A549 (cell line): ENCODE measurements at regions not wholly inside any gene's neighbourhood (a gene's known extent, or its start where the extent isn't known, plus 50 kb on each side); places are given as distances from the start of the nearest gene placed in this dataset.

Experiments
- ATAC-seq, 2 experiments: fragments of 200-7000 bp in 1 of 2; fragments of >200 bp in 1 of 2; cut with Nextera tagmentation in 1 of 2; cut with Tn5 transposase in 1 of 2; 3 replicates each; pipeline versions ENCODE4 v1.8.0 to v1.9.1; 2018 to 2020; ENCODE audit warnings: mild to moderate bottlenecking in 1 of 2, moderate library complexity in 1 of 2
- CTCF ChIA-PET: fragments of 300-600 bp; sonication (Branson Sonifier 250); formaldehyde crosslinking; extraction: SDS; loops from one replicate; lab custom pipeline; 2021; ENCODE audit warnings: antibody characterized with exemption, inconsistent platforms; lab: Yijun Ruan, JAX
- POLR2A ChIA-PET: fragments of 350-600 bp; formaldehyde crosslinking; extraction: SDS; loops from one replicate; lab custom pipeline; 2021; ENCODE audit warnings: antibody characterized with exemption, inconsistent platforms; lab: Yijun Ruan, JAX
- DNase-seq, 2 experiments: peaks; one replicate each; pipeline versions ENCODE4 v3.0.0 to v3.0.0-alpha.2; 2011 to 2016; ENCODE audit warnings: low read depth in 1 of 2, low spot score in 1 of 2
- FAIRE-seq: peaks from 2 replicates; lab custom pipeline; 2011; peaks lifted over from hg19 to GRCh38; lab: Jason Lieb, UNC
- H3K27ac ChIP-seq, 2 experiments: fragments of >200 bp; sonication (Bioruptor Twin); formaldehyde crosslinking; 3 replicates each; pipeline ENCODE4 v1.5.1; 2016 to 2017
- H3K4me1 ChIP-seq: fragments of >200 bp; sonication (Bioruptor Twin); formaldehyde crosslinking; 3 replicates; pipeline ENCODE4 v1.6.1; 2016
- H3K4me2 ChIP-seq: fragments of >200 bp; sonication (Bioruptor Twin); formaldehyde crosslinking; 3 replicates; pipeline ENCODE4 v1.6.1; 2016
- H3K4me3 ChIP-seq: fragments of >200 bp; sonication (Bioruptor Twin); formaldehyde crosslinking; 3 replicates; pipeline ENCODE4 v1.5.1; 2016
- H3K9me3 ChIP-seq: fragments of >200 bp; sonication (Bioruptor Twin); formaldehyde crosslinking; 3 replicates; pipeline ENCODE4 v1.6.1; 2016
- BHLHE40 ChIP-seq: IDR thresholded peaks from 2 replicates; pipeline ENCODE4 v1.6.1; 2012; ENCODE audit warnings: low read depth, low read length, inconsistent platforms
- CBX2 ChIP-seq: fragments of 200-600 bp; sonication (generic); IDR thresholded peaks from 2 replicates; pipeline ENCODE4 v1.6.1; 2016; ENCODE audit warnings: low read depth, mild to moderate bottlenecking, borderline replicate concordance
- CHD2 ChIP-seq: fragments of 150-350 bp; IDR thresholded peaks from 2 replicates; pipeline ENCODE4 v1.6.1; 2014; ENCODE audit warnings: low read length; ENCODE audit not compliant: partially characterized antibody
- EHF ChIP-seq: fragments of 250-450 bp; sonication (Bioruptor Pico); IDR thresholded peaks from 2 replicates; pipeline ENCODE4 v1.5.0; 2020; ENCODE audit warnings: mild to moderate bottlenecking
- ELK1 ChIP-seq: fragments of 150-350 bp; IDR thresholded peaks from 2 replicates; pipeline ENCODE4 v1.6.1; 2014; ENCODE audit warnings: low read depth, mild to moderate bottlenecking, low read length
- EP300 ChIP-seq, 2 experiments: fragments of >200 bp; sonication (Bioruptor Twin); formaldehyde crosslinking; IDR thresholded peaks; 2 replicates in 1 of 2; 3 replicates in 1 of 2; pipeline ENCODE4 v1.6.1; 2016 to 2017
- ESRRA ChIP-seq: fragments of 150-350 bp; IDR thresholded peaks from 2 replicates; pipeline ENCODE4 v1.6.1; 2014; ENCODE audit warnings: mild to moderate bottlenecking, low read length, borderline replicate concordance
- FOSB ChIP-seq: fragments of 250-450 bp; sonication (Bioruptor Pico); IDR thresholded peaks from 2 replicates; pipeline ENCODE4 v1.5.0; 2020; ENCODE audit warnings: mild to moderate bottlenecking, moderate library complexity
- FOSL2 ChIP-seq, 2 experiments: fragments of 450-650 bp in 1 of 2; fragments of >200 bp in 1 of 2; sonication (Bioruptor Twin) in 1 of 2; formaldehyde crosslinking; IDR thresholded peaks; 2 replicates each; pipeline versions ENCODE4 v1.5.0 to v1.6.1; 2016 to 2020; ENCODE audit warnings: mild to moderate bottlenecking in 1 of 2, moderate library complexity in 1 of 2
- HES2 ChIP-seq: fragments of >200 bp; sonication (Bioruptor Twin); formaldehyde crosslinking; IDR thresholded peaks from 2 replicates; pipeline ENCODE4 v1.6.1; 2016
- HOXB13 ChIP-seq: fragments of 250-450 bp; sonication (Bioruptor Pico); IDR thresholded peaks from 2 replicates; pipeline ENCODE4 v1.5.0; 2020; ENCODE audit warnings: low read depth, mild to moderate bottlenecking, moderate library complexity
- JUN ChIP-seq, 2 experiments: fragments of >200 bp; sonication (Bioruptor Twin); formaldehyde crosslinking; IDR thresholded peaks; 2 replicates in 1 of 2; 3 replicates in 1 of 2; pipeline ENCODE4 v1.6.1; 2016 to 2017
- JUNB ChIP-seq: fragments of >200 bp; sonication (Bioruptor Twin); formaldehyde crosslinking; IDR thresholded peaks from 2 replicates; pipeline ENCODE4 v1.6.1; 2016
- KDM1A ChIP-seq: fragments of 200-600 bp; sonication (generic); IDR thresholded peaks from 2 replicates; pipeline ENCODE4 v1.6.1; 2016; ENCODE audit warnings: low read depth, mild to moderate bottlenecking
- MAFK ChIP-seq: fragments of 450-650 bp; IDR thresholded peaks from 2 replicates; pipeline ENCODE4 v1.6.1; 2014; ENCODE audit not compliant: partially characterized antibody
- MAZ ChIP-seq: fragments of 150-350 bp; IDR thresholded peaks from 2 replicates; pipeline ENCODE4 v1.6.1; 2014; ENCODE audit warnings: antibody characterized with exemption, low read depth, low read length, borderline replicate concordance
- PHF8 ChIP-seq: fragments of 200-600 bp; sonication (generic); IDR thresholded peaks from 2 replicates; pipeline ENCODE4 v1.6.1; 2016; ENCODE audit warnings: low read depth, mild to moderate bottlenecking, antibody characterized with exemption, moderate library complexity, borderline replicate concordance
- POLR2A ChIP-seq: IDR thresholded peaks from 2 replicates; pipeline ENCODE4 v1.6.1; 2012; ENCODE audit warnings: mild to moderate bottlenecking, low read length
- RAD21 ChIP-seq, 2 experiments: fragments of >200 bp in 1 of 2; sonication (Bioruptor Twin) in 1 of 2; formaldehyde crosslinking in 1 of 2; IDR thresholded peaks in 1 of 2; conservative IDR thresholded peaks in 1 of 2; 2 replicates in 1 of 2; 3 replicates in 1 of 2; pipeline ENCODE4 v1.6.1; 2012 to 2018; ENCODE audit warnings: inconsistent platforms in 1 of 2
- RCOR1 ChIP-seq: fragments of 150-350 bp; IDR thresholded peaks from 2 replicates; pipeline ENCODE4 v1.6.1; 2014; ENCODE audit warnings: antibody characterized with exemption, low read length, low read depth
- RNF2 ChIP-seq: fragments of 200-600 bp; sonication (generic); IDR thresholded peaks from 2 replicates; pipeline ENCODE4 v1.6.1; 2016; ENCODE audit warnings: low read depth, mild to moderate bottlenecking, antibody characterized with exemption, moderate library complexity, borderline replicate concordance
- SMC3 ChIP-seq: fragments of >200 bp; sonication (Bioruptor Twin); formaldehyde crosslinking; IDR thresholded peaks from 3 replicates; pipeline ENCODE4 v1.6.1; 2018; ENCODE audit warnings: inconsistent platforms
- SREBF2 ChIP-seq: fragments of 450-650 bp; IDR thresholded peaks from 2 replicates; pipeline ENCODE4 v1.6.1; 2014; ENCODE audit warnings: mild to moderate bottlenecking, moderate library complexity
- TFCP2L1 ChIP-seq: fragments of 250-450 bp; sonication (Bioruptor Pico); IDR thresholded peaks from 2 replicates; pipeline ENCODE4 v1.5.0; 2021; ENCODE audit warnings: mild to moderate bottlenecking
- TP53 ChIP-seq: fragments of 250-450 bp; sonication (Bioruptor Pico); IDR thresholded peaks from 2 replicates; pipeline ENCODE4 v1.5.0; 2021; ENCODE audit warnings: mild to moderate bottlenecking, moderate library complexity
- ZC3H11A ChIP-seq: fragments of 450-650 bp; IDR thresholded peaks from 2 replicates; pipeline ENCODE4 v1.6.1; 2014; ENCODE audit warnings: antibody characterized with exemption, mild to moderate bottlenecking
- ZFP36 ChIP-seq: fragments of 450-650 bp; IDR thresholded peaks from 2 replicates; pipeline ENCODE4 v1.6.1; 2014; ENCODE audit warnings: borderline replicate concordance; ENCODE audit not compliant: partially characterized antibody
- WGBS: methylation state at CpG from one replicate; pipeline ENCODE4 v1.1.6; 2017; ENCODE audit errors: missing lambda C conversion rate; 5-methylcytosine and 5-hydroxymethylcytosine counted together
- TF ChIP-seq, protein P1 (sequence below): fragments of 250-450 bp; sonication (Bioruptor Pico); IDR thresholded peaks from 2 replicates; pipeline ENCODE4 v1.5.0; 2020; ENCODE audit warnings: low read depth, mild to moderate bottlenecking, moderate library complexity
- TF ChIP-seq, protein P2 (sequence below): fragments of 250-450 bp; sonication (Bioruptor Pico); IDR thresholded peaks from 2 replicates; pipeline ENCODE4 v1.5.0; 2021; ENCODE audit warnings: mild to moderate bottlenecking, moderate library complexity, borderline replicate concordance
- TF ChIP-seq, protein P3 (sequence below): IDR thresholded peaks from 2 replicates; pipeline ENCODE4 v1.6.1; 2012; ENCODE audit warnings: low read depth, borderline replicate concordance
- TF ChIP-seq, protein P4 (sequence below): fragments of >200 bp; sonication (Bioruptor Twin); formaldehyde crosslinking; IDR thresholded peaks from 3 replicates; pipeline ENCODE4 v1.5.1; 2016

DNA sequence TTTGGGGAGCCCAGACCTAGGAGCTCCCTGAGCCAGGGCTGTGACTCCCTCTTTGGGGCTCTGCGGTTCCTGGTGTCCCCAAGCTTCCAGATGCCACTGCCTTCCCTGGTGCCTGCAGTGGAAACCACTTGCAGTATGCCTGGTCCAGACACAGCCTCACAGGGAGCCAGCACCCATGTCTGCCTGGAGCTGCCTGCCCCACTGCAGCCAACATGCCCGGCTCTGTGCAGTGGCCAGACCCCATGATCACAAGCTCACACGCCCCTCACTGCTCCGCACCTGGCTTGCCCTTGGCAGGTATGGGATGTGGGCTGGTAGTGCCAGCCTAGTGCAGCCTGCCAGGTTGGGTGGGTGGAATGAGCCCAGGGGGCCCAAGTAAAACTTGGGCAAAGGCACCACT is 644.8 kb downstream of the HTR1B start:
- Histone ChIP-seq H3K4me2 (no peak overlapping the region), H3K4me3 (no peak overlapping the region), H3K4me1 (no peaks in the 10 kb centered on the region), H3K27ac (no peak overlapping the region), H3K9me3 (no peaks in the 10 kb centered on the region; the same call in 2 of the 3 replicates)
- TF ChIP-seq EP300 (IDR thresholded peaks at IDR 0.05) (no peak), PHF8 (no peak), RAD21 (conservative IDR thresholded peaks at IDR 0.05 in 1 of 2, IDR thresholded peaks at IDR 0.05 in 1 of 2) (no peak), KDM1A (no peak), ZFP36 (no peak), EHF (CRISPR knock-in tag) (no peak), SREBF2 (no peak), FOSL2 (IDR thresholded peaks at IDR 0.05) (no peak), FOSL2 (CRISPR knock-in tag; IDR thresholded peaks at IDR 0.05) (no peak), RCOR1 (no peak), RNF2 (no peak), ZC3H11A (no peak), SMC3 (no peak), JUN (IDR thresholded peaks at IDR 0.05) (no peak), TP53 (CRISPR knock-in tag) (no peak), BHLHE40 (no peak), HOXB13 (CRISPR knock-in tag) (no peak), MAFK (no peak), JUNB (no peak), MAZ (no peak)
- TF ChIP-seq, protein P1, sequence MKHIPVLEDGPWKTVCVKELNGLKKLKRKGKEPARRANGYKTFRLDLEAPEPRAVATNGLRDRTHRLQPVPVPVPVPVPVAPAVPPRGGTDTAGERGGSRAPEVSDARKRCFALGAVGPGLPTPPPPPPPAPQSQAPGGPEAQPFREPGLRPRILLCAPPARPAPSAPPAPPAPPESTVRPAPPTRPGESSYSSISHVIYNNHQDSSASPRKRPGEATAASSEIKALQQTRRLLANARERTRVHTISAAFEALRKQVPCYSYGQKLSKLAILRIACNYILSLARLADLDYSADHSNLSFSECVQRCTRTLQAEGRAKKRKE (CRISPR knock-in tag): no peak
- 80% methylated on average over 1 of the region's 4 CpGs for WGBS
- ATAC-seq (no peak), DNase-seq (no peak), FAIRE-seq (no peak)
- ChIA-PET CTCF (no interaction called here), POLR2A (no interaction called here)

GRCh38 chr6:76817429-76817828 is 645.9 kb downstream of the HTR1B start:
- no peaks in the 10 kb centered on the region for H3K4me1 ChIP-seq
- POLR2A ChIA-PET: no interaction called here
- no peaks in the 10 kb centered on the region; the same call in 2 of the 3 replicates for H3K9me3 ChIP-seq
- TF ChIP-seq POLR2A: no peak
- TF ChIP-seq CBX2: no peak
- no peak for TF ChIP-seq ESRRA
- no peak for TF ChIP-seq HES2
- TF ChIP-seq KDM1A: no peak
- no peak for TF ChIP-seq ELK1
- no peak for TF ChIP-seq FOSB (CRISPR knock-in tag)
- TF ChIP-seq JUN (IDR thresholded peaks at IDR 0.05): no peak
- TF ChIP-seq, protein P2, sequence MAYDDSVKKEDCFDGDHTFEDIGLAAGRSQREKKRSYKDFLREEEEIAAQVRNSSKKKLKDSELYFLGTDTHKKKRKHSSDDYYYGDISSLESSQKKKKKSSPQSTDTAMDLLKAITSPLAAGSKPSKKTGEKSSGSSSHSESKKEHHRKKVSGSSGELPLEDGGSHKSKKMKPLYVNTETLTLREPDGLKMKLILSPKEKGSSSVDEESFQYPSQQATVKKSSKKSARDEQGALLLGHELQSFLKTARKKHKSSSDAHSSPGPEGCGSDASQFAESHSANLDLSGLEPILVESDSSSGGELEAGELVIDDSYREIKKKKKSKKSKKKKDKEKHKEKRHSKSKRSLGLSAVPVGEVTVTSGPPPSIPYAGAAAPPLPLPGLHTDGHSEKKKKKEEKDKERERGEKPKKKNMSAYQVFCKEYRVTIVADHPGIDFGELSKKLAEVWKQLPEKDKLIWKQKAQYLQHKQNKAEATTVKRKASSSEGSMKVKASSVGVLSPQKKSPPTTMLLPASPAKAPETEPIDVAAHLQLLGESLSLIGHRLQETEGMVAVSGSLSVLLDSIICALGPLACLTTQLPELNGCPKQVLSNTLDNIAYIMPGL (CRISPR knock-in tag): no peak
- TF ChIP-seq, protein P3, sequence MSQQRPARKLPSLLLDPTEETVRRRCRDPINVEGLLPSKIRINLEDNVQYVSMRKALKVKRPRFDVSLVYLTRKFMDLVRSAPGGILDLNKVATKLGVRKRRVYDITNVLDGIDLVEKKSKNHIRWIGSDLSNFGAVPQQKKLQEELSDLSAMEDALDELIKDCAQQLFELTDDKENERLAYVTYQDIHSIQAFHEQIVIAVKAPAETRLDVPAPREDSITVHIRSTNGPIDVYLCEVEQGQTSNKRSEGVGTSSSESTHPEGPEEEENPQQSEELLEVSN: no peak
- TF ChIP-seq, protein P4, sequence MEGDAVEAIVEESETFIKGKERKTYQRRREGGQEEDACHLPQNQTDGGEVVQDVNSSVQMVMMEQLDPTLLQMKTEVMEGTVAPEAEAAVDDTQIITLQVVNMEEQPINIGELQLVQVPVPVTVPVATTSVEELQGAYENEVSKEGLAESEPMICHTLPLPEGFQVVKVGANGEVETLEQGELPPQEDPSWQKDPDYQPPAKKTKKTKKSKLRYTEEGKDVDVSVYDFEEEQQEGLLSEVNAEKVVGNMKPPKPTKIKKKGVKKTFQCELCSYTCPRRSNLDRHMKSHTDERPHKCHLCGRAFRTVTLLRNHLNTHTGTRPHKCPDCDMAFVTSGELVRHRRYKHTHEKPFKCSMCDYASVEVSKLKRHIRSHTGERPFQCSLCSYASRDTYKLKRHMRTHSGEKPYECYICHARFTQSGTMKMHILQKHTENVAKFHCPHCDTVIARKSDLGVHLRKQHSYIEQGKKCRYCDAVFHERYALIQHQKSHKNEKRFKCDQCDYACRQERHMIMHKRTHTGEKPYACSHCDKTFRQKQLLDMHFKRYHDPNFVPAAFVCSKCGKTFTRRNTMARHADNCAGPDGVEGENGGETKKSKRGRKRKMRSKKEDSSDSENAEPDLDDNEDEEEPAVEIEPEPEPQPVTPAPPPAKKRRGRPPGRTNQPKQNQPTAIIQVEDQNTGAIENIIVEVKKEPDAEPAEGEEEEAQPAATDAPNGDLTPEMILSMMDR: no peak
- TF ChIP-seq SMC3: no peak
- TF ChIP-seq RAD21 (conservative IDR thresholded peaks at IDR 0.05 in 1 of 2, IDR thresholded peaks at IDR 0.05 in 1 of 2): no peak
- no peak for TF ChIP-seq TP53 (CRISPR knock-in tag)
- TF ChIP-seq TFCP2L1: no peak
- no peak for TF ChIP-seq CHD2
- ATAC-seq: no peak
- no peak overlapping the region for H3K27ac ChIP-seq
- no peak for DNase-seq
- H3K4me3 ChIP-seq: no peak overlapping the region
- 0% methylated on average over 2 of the region's 5 CpGs for WGBS
- no peak for FAIRE-seq
- no peak overlapping the region for H3K4me2 ChIP-seq
- CTCF ChIA-PET: no interaction called here
